ENCODE measurements at regions not wholly inside any gene's neighbourhood (a gene's known extent, or its start where the extent isn't known, plus 50 kb on each side); places are given as distances from the start of the nearest gene placed in this dataset.

- no peak overlapping the region for H3K4me3 ChIP-seq (ENCODE audit: low read depth, poor library complexity, severe bottlenecking)
- intact Hi-C loops (cut with DNase I; ENCODE audit: low total_unique reads), result no loop called here
- no peak for TF ChIP-seq CTCF (IDR thresholded peaks at IDR 0.05)
- TF ChIP-seq POLR2A (IDR thresholded peaks at IDR 0.05), result no peak
- 64 to 66% methylated on average over 4 of the region's 4 CpGs for WGBS, 2 donors
- DNase-seq (ENCODE audit: low spot score in 2 of 2), result no peak
Measured at GRCh38 chr4:177785000-177785399, 342.8 kb upstream of the AGA start.

- no peak for TF ChIP-seq POLR2A (IDR thresholded peaks at IDR 0.05)
- TF ChIP-seq CTCF (IDR thresholded peaks at IDR 0.05), result no peak
- WGBS, 2 donors, result 72 to 77% methylated on average over 4 of the region's 4 CpGs
- no peak for DNase-seq (ENCODE audit: low spot score in 2 of 2)
- intact Hi-C loops (cut with DNase I; ENCODE audit: low total_unique reads), result no loop called here
- no peak overlapping the region for H3K4me3 ChIP-seq (ENCODE audit: low read depth, poor library complexity, severe bottlenecking)
Measured at GRCh38 chr4:177789610-177790009, 347.4 kb upstream of the AGA start.

- 86% methylated on average over 4 of the region's 4 CpGs for WGBS, 2 donors
- TF ChIP-seq POLR2A (IDR thresholded peaks at IDR 0.05) (no peak), CTCF (IDR thresholded peaks at IDR 0.05) (no peak)
- intact Hi-C loops (cut with DNase I; ENCODE audit: low total_unique reads), result no loop called here
Measured at GRCh38 chr4:177791188-177791587, 349.0 kb upstream of the AGA start.

GRCh38 chr4:177796841-177797240 is 354.6 kb upstream of the AGA start:
- intact Hi-C loops (cut with DNase I; ENCODE audit: low total_unique reads), result no loop called here

More at GRCh38 chr4:177791188-177791587, 349.0 kb upstream of the AGA start:
- no peak for DNase-seq (ENCODE audit: low spot score in 2 of 2)
- H3K4me3 ChIP-seq (ENCODE audit: low read depth, poor library complexity, severe bottlenecking), result no peak overlapping the region

GRCh38 chr4:177798161-177798560 is 355.9 kb upstream of the AGA start:
- no peak for DNase-seq (ENCODE audit: low spot score in 2 of 2)
- no peak for TF ChIP-seq CTCF (IDR thresholded peaks at IDR 0.05)
- TF ChIP-seq POLR2A (IDR thresholded peaks at IDR 0.05), result no peak
- intact Hi-C loops (cut with DNase I; ENCODE audit: low total_unique reads), result no loop called here
- 0 to 52% methylated on average over 1 of the region's 1 CpG for WGBS, 2 donors
- no peak overlapping the region for H3K4me3 ChIP-seq (ENCODE audit: low read depth, poor library complexity, severe bottlenecking)

More at GRCh38 chr4:177796841-177797240, 354.6 kb upstream of the AGA start:
- 58 to 66% methylated on average over 5 of the region's 5 CpGs for WGBS, 2 donors
- TF ChIP-seq POLR2A (IDR thresholded peaks at IDR 0.05), result no peak
- no peak for TF ChIP-seq CTCF (IDR thresholded peaks at IDR 0.05)
- no peak for DNase-seq (ENCODE audit: low spot score in 2 of 2)
- no peak overlapping the region for H3K4me3 ChIP-seq (ENCODE audit: low read depth, poor library complexity, severe bottlenecking)

- intact Hi-C loops (cut with DNase I; ENCODE audit: low total_unique reads), result no loop called here
- 24 to 29% methylated on average over 1 of the region's 1 CpG for WGBS, 2 donors
- no peak overlapping the region for H3K4me3 ChIP-seq (ENCODE audit: low read depth, poor library complexity, severe bottlenecking)
- TF ChIP-seq CTCF (IDR thresholded peaks at IDR 0.05) (no peak), POLR2A (IDR thresholded peaks at IDR 0.05) (no peak)
- no peak for DNase-seq (ENCODE audit: low spot score in 2 of 2)
Measured at GRCh38 chr4:177802162-177802561, 359.9 kb upstream of the AGA start.
